Natural killer cell treated with Interleukin-12 subunit alpha and Interleukin-12 subunit beta and Interleukin-15 and Interleukin-18, amount 100 ng/mL, for 72 hours (primary cell): ENCODE measurements at regions not wholly inside any gene's neighbourhood (a gene's known extent, or its start where the extent isn't known, plus 50 kb on each side); places are given as distances from the start of the nearest gene placed in this dataset.
"Not testable (repeated sequence)": the region's sequence is repeated elsewhere in the genome, so short reads cannot be mapped to it uniquely, and the experiment has no call there.

Experiments
- ATAC-seq, 2 donors: fragments of 150-1000 bp; cut with Tn5 transposase in 1 of 2; sonication (Bioruptor Pico), chemical (Tn5 transposase) in 1 of 2; 2 replicates each; pipeline ENCODE4 v1.10.0; 2021
- DNase-seq: peaks from one replicate; pipeline ENCODE4 v3.0.0; 2022; ENCODE audit warnings: low spot score
- H3K27ac Mint-ChIP-seq, 2 donors: 1 replicate in 1 of 2; 2 replicates in 1 of 2; pipeline ENCODE4 v1.8.0; 2022; ENCODE audit warnings: mixed read lengths in 2 of 2, mild to moderate bottlenecking in 1 of 2, moderate library complexity in 1 of 2
- H3K27me3 Mint-ChIP-seq, 2 donors: 1 replicate in 1 of 2; 2 replicates in 1 of 2; pipeline ENCODE4 v1.8.0; 2022; ENCODE audit warnings: mixed read lengths in 2 of 2
- H3K36me3 Mint-ChIP-seq: one replicate; pipeline ENCODE4 v1.8.0; 2022; ENCODE audit warnings: mixed read lengths
- H3K4me1 Mint-ChIP-seq, 2 donors: 1 replicate in 1 of 2; 2 replicates in 1 of 2; pipeline ENCODE4 v1.8.0; 2022; ENCODE audit warnings: low read depth in 2 of 2, mixed read lengths in 2 of 2, mild to moderate bottlenecking in 1 of 2
- H3K4me3 Mint-ChIP-seq: one replicate; pipeline ENCODE4 v1.8.0; 2022; ENCODE audit warnings: mixed read lengths
- H3K9me3 Mint-ChIP-seq: 2 replicates; pipeline ENCODE4 v1.8.0; 2022; ENCODE audit warnings: mixed read lengths

- not testable (repeated sequence) for H3K4me1 Mint-ChIP-seq, H3K4me3 Mint-ChIP-seq, ATAC-seq, H3K9me3 Mint-ChIP-seq, H3K36me3 Mint-ChIP-seq, H3K27ac Mint-ChIP-seq, DNase-seq
- peaks cover 33 to 54% of the 10 kb centered on the region in 2 donors for H3K27me3 Mint-ChIP-seq
Observed at GRCh38 chr5:135260108-135260507, 138.9 kb downstream of the MACROH2A1 start.

- peaks cover 5% of the 10 kb centered on the region for H3K36me3 Mint-ChIP-seq
- H3K27ac Mint-ChIP-seq = no peak overlapping the region
- no peaks in the 10 kb centered on the region for H3K4me1 Mint-ChIP-seq
- H3K27me3 Mint-ChIP-seq = peaks cover 32 to 40% of the 10 kb centered on the region in 2 donors
- peak; percentile 31 to 32 for ATAC-seq
- no peak for DNase-seq
- peaks cover 4% of the 10 kb centered on the region for H3K9me3 Mint-ChIP-seq
- H3K4me3 Mint-ChIP-seq = no peak overlapping the region
Observed at GRCh38 chr5:135255461-135256178, 143.4 kb downstream of the MACROH2A1 start.

GRCh38 chr5:135254183-135254582 is 144.8 kb downstream of the MACROH2A1 start:
- Mint-ChIP-seq H3K36me3 (no peaks in the 10 kb centered on the region), H3K27me3 (peaks cover 25 to 29% of the 10 kb centered on the region in 2 donors), H3K4me1 (no peaks in the 10 kb centered on the region), H3K4me3 (no peak overlapping the region), H3K9me3 (no peaks in the 10 kb centered on the region), H3K27ac (no peak overlapping the region)
- ATAC-seq (no peak), DNase-seq (no peak)

- no peaks in the 10 kb centered on the region for H3K36me3 Mint-ChIP-seq
- H3K27me3 Mint-ChIP-seq = peaks cover 25 to 29% of the 10 kb centered on the region in 2 donors
- no peaks in the 10 kb centered on the region for H3K9me3 Mint-ChIP-seq
- no peak for DNase-seq
- no peak overlapping the region for H3K4me3 Mint-ChIP-seq
- no peak for ATAC-seq
- no peak overlapping the region for H3K27ac Mint-ChIP-seq
- no peaks in the 10 kb centered on the region for H3K4me1 Mint-ChIP-seq
Observed at GRCh38 chr5:135253601-135254178, 145.3 kb downstream of the MACROH2A1 start.

GRCh38 chr5:135251093-135251492 is 147.9 kb downstream of the MACROH2A1 start:
- no peak for DNase-seq
- Mint-ChIP-seq H3K27me3 (peaks cover 10 to 16% of the 10 kb centered on the region in 2 donors), H3K36me3 (no peaks in the 10 kb centered on the region), H3K4me3 (no peak overlapping the region), H3K9me3 (no peaks in the 10 kb centered on the region), H3K27ac (no peak overlapping the region), H3K4me1 (no peaks in the 10 kb centered on the region)
- no peak for ATAC-seq

- no peak for ATAC-seq
- peaks cover 8 to 19% of the 10 kb centered on the region in 2 donors for H3K27me3 Mint-ChIP-seq
Observed at GRCh38 chr5:135250671-135251070, 148.4 kb downstream of the MACROH2A1 start.

GRCh38 chr5:135249658-135250057 is 149.4 kb downstream of the MACROH2A1 start:
- H3K27ac Mint-ChIP-seq = no peak overlapping the region
- no peaks in the 10 kb centered on the region for H3K9me3 Mint-ChIP-seq
- H3K4me1 Mint-ChIP-seq = no peaks in the 10 kb centered on the region
- no peak for ATAC-seq
- H3K4me3 Mint-ChIP-seq = no peak overlapping the region
- peaks cover 0 to 11% of the 10 kb centered on the region in 2 donors for H3K27me3 Mint-ChIP-seq
- H3K36me3 Mint-ChIP-seq = no peaks in the 10 kb centered on the region
- DNase-seq = no peak

More at GRCh38 chr5:135250671-135251070, 148.4 kb downstream of the MACROH2A1 start:
- Mint-ChIP-seq H3K9me3 (no peaks in the 10 kb centered on the region), H3K27ac (no peak overlapping the region), H3K4me3 (no peak overlapping the region), H3K36me3 (no peaks in the 10 kb centered on the region), H3K4me1 (no peaks in the 10 kb centered on the region)
- DNase-seq = no peak

- Mint-ChIP-seq H3K9me3 (no peaks in the 10 kb centered on the region), H3K27me3 (peaks cover 0 to 6% of the 10 kb centered on the region in 2 donors), H3K4me3 (no peak overlapping the region), H3K27ac (no peak overlapping the region), H3K36me3 (no peaks in the 10 kb centered on the region), H3K4me1 (no peaks in the 10 kb centered on the region)
- ATAC-seq = no peak
- DNase-seq = no peak
Observed at GRCh38 chr5:135248801-135249231, 150.2 kb downstream of the MACROH2A1 start.

GRCh38 chr5:135246923-135247795 is 151.9 kb downstream of the MACROH2A1 start:
- Mint-ChIP-seq H3K27ac (no peak overlapping the region), H3K27me3 (peaks cover 0 to 6% of the 10 kb centered on the region in 2 donors), H3K4me3 (no peak overlapping the region), H3K4me1 (no peaks in the 10 kb centered on the region), H3K36me3 (no peaks in the 10 kb centered on the region), H3K9me3 (no peaks in the 10 kb centered on the region)
- no peak for DNase-seq
- no peak for ATAC-seq

GRCh38 chr5:135246605-135246922 is 152.5 kb downstream of the MACROH2A1 start:
- H3K4me1 Mint-ChIP-seq = no peaks in the 10 kb centered on the region
- no peaks in the 10 kb centered on the region for H3K9me3 Mint-ChIP-seq
- peaks cover 0 to 6% of the 10 kb centered on the region in 2 donors for H3K27me3 Mint-ChIP-seq
- ATAC-seq (no peak), DNase-seq (no peak)
- no peaks in the 10 kb centered on the region for H3K36me3 Mint-ChIP-seq
- H3K4me3 Mint-ChIP-seq = no peak overlapping the region
- H3K27ac Mint-ChIP-seq = no peak overlapping the region

- no peak for ATAC-seq
- no peaks in the 10 kb centered on the region for H3K9me3 Mint-ChIP-seq
- no peak for DNase-seq
Observed at GRCh38 chr5:135245521-135246499, 153.2 kb downstream of the MACROH2A1 start.

GRCh38 chr5:135244620-135245021 is 154.4 kb downstream of the MACROH2A1 start:
- Mint-ChIP-seq H3K4me3 (no peak overlapping the region), H3K36me3 (no peaks in the 10 kb centered on the region), H3K9me3 (no peaks in the 10 kb centered on the region), H3K27ac (no peak overlapping the region), H3K27me3 (peaks cover 0 to 3% of the 10 kb centered on the region in 2 donors), H3K4me1 (no peaks in the 10 kb centered on the region)
- ATAC-seq (no peak), DNase-seq (no peak)

More at GRCh38 chr5:135245521-135246499, 153.2 kb downstream of the MACROH2A1 start:
- Mint-ChIP-seq H3K27ac (no peak overlapping the region), H3K27me3 (peaks cover 0 to 3% of the 10 kb centered on the region in 2 donors), H3K36me3 (no peaks in the 10 kb centered on the region), H3K4me1 (no peaks in the 10 kb centered on the region), H3K4me3 (no peak overlapping the region)
